ENCODE measurements at regions not wholly inside any gene's neighbourhood (a gene's known extent, or its start where the extent isn't known, plus 50 kb on each side); places are given as distances from the start of the nearest gene placed in this dataset.

DNA sequence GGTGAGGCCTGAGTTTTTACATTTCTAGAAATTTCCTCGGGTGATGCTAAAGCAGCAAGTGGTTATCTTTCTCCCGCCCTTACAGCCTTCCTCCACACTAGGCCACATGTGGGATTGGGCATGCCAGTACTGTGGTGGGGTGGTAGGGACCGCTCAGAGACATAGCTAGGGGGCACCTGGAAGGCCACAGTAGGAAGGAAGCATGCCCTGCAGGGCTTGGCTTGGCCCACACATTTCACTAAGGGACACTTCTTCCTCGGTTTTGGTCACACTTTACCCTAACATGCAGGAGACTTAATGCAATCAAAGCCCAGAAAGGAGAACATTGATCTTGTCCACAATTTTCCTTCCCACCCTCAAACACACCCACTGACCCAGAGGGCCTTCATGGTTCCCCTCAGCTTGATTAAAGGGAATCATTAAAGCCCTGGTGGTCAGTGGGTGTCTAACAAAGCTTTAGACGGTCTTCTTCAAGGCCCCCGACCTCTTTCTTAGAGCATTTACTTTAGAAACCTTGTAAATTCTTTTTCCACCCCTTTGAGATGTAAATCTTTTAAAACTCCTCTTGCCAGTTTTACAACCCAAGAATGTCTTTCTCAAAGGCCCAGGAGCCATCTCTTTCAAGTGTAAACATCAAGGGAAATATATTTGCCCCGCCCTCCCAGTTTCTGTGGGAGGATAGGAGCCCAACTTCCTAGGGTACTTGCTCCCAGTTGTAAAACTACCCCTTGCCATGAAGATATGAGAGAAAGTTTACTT, 246.4 kb upstream of the PTBP2 start:
- TF ChIP-seq CTCF (IDR thresholded peaks at IDR 0.05; ENCODE audit: insufficient read depth, low read length), result no peak
- TF ChIP-seq POLR2AphosphoS5 (IDR thresholded peaks at IDR 0.05; ENCODE audit: low read depth), result no peak
- no peak for TF ChIP-seq REST (IDR thresholded peaks at IDR 0.05; ENCODE audit: insufficient replicate concordance, low read depth)
